Body of pancreas (tissue), 4 donors: ENCODE measurements at regions not wholly inside any gene's neighbourhood (a gene's known extent, or its start where the extent isn't known, plus 50 kb on each side); places are given as distances from the start of the nearest gene placed in this dataset.

Experiments used
- POLR2A ChIP-seq, 3 donors: fragments of 450-650 bp; IDR thresholded peaks; one replicate each; pipeline ENCODE4 v1.6.1; 2016; ENCODE audit warnings: antibody characterized with exemption in 3 of 3, mild to moderate bottlenecking in 2 of 3
- TF ChIP-seq, protein P1 (sequence below), 7 experiments: fragments of 450-650 bp in 4 of 7; fragments of 200-600 bp in 3 of 7; sonication (generic) in 3 of 7; IDR thresholded peaks; one replicate each; pipeline ENCODE4 v1.5.1; 2016 to 2019; ENCODE audit warnings: antibody characterized with exemption in 7 of 7

DNA sequence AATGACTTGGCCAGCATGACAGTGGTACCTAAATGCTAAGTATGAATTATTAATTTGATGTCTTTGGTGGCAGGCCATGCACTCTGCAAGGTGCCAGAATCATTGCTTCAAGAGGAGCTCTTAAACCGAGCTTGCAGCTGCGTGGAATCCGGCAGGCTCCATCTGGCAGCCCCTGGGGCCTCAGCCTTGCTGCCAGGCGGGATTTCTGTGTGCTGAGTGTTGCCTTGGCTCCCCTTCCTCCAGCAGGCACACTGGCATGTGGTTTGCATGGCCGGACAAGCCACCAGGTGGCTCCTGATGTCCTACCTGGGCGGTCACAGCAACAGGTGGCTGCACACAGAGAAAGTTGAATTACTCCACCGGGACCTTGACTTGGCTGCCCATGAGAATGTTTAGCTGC is 155.4 kb downstream of the URB2 start:
- TF ChIP-seq, protein P1, sequence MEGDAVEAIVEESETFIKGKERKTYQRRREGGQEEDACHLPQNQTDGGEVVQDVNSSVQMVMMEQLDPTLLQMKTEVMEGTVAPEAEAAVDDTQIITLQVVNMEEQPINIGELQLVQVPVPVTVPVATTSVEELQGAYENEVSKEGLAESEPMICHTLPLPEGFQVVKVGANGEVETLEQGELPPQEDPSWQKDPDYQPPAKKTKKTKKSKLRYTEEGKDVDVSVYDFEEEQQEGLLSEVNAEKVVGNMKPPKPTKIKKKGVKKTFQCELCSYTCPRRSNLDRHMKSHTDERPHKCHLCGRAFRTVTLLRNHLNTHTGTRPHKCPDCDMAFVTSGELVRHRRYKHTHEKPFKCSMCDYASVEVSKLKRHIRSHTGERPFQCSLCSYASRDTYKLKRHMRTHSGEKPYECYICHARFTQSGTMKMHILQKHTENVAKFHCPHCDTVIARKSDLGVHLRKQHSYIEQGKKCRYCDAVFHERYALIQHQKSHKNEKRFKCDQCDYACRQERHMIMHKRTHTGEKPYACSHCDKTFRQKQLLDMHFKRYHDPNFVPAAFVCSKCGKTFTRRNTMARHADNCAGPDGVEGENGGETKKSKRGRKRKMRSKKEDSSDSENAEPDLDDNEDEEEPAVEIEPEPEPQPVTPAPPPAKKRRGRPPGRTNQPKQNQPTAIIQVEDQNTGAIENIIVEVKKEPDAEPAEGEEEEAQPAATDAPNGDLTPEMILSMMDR (IDR thresholded peaks at IDR 0.05), result peak; percentile 60 to 92 (median 85)
- no peak for TF ChIP-seq POLR2A (IDR thresholded peaks at IDR 0.05)
